Breast epithelium (tissue), 3 donors: ENCODE measurements at regions not wholly inside any gene's neighbourhood (a gene's known extent, or its start where the extent isn't known, plus 50 kb on each side); places are given as distances from the start of the nearest gene placed in this dataset.

Experiments used
- POLR2A ChIP-seq: fragments of 450-650 bp; IDR thresholded peaks from one replicate; pipeline ENCODE4 v1.6.1; 2016; ENCODE audit warnings: antibody characterized with exemption, mild to moderate bottlenecking, moderate library complexity
- TF ChIP-seq, protein P1 (sequence below), 3 donors: fragments of 450-650 bp; IDR thresholded peaks; one replicate each; pipeline ENCODE4 v1.5.1; 2016 to 2017; ENCODE audit warnings: antibody characterized with exemption in 3 of 3, mild to moderate bottlenecking in 3 of 3, moderate library complexity in 3 of 3

- TF ChIP-seq, protein P1, sequence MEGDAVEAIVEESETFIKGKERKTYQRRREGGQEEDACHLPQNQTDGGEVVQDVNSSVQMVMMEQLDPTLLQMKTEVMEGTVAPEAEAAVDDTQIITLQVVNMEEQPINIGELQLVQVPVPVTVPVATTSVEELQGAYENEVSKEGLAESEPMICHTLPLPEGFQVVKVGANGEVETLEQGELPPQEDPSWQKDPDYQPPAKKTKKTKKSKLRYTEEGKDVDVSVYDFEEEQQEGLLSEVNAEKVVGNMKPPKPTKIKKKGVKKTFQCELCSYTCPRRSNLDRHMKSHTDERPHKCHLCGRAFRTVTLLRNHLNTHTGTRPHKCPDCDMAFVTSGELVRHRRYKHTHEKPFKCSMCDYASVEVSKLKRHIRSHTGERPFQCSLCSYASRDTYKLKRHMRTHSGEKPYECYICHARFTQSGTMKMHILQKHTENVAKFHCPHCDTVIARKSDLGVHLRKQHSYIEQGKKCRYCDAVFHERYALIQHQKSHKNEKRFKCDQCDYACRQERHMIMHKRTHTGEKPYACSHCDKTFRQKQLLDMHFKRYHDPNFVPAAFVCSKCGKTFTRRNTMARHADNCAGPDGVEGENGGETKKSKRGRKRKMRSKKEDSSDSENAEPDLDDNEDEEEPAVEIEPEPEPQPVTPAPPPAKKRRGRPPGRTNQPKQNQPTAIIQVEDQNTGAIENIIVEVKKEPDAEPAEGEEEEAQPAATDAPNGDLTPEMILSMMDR (IDR thresholded peaks at IDR 0.05), result no peak
- TF ChIP-seq POLR2A, result no peak
These were observed 134.1 kb upstream of the MID1 start for GRCh38 chrX:10754445-10754844.
